GM12878 (cell line): ENCODE measurements at regions not wholly inside any gene's neighbourhood (a gene's known extent, or its start where the extent isn't known, plus 50 kb on each side); places are given as distances from the start of the nearest gene placed in this dataset.

Source experiments
- ATAC-seq: fragments of 200-7000 bp; cut with Tn5 transposase; 3 replicates; pipeline ENCODE4 v1.9.1; 2020; ENCODE audit warnings: mild to moderate bottlenecking, moderate library complexity
- BruUV-seq: library from RNA; stranded (reverse); fragments of 400-500 nt; replicated peaks from 2 replicates; lab custom pipeline; 2021; lab: Mats Ljungman, UMichigan
- CTCF ChIA-PET: fragments of 300-600 bp; sonication (Branson Sonifier 250); formaldehyde crosslinking; extraction: SDS; loops from one replicate; lab custom pipeline; 2021; ENCODE audit warnings: inconsistent platforms; lab: Yijun Ruan, JAX
- POLR2A ChIA-PET: fragments of 350-600 bp; formaldehyde crosslinking; extraction: SDS; loops from one replicate; lab custom pipeline; 2021; ENCODE audit warnings: inconsistent platforms; lab: Charles Lee
- RAD21 ChIA-PET: fragments of 300-600 bp; sonication (Branson Sonifier 250); formaldehyde crosslinking; loops from one replicate; lab custom pipeline; 2023; ENCODE audit warnings: antibody characterized with exemption; ENCODE audit not compliant: unreplicated experiment; lab: Charles Lee
- SMC1A ChIA-PET: fragments of 300-600 bp; sonication (Branson Sonifier 250); formaldehyde crosslinking; loops from one replicate; lab custom pipeline; 2023; ENCODE audit not compliant: unreplicated experiment, uncharacterized antibody; lab: Charles Lee
- DNase-seq: peaks from one replicate; pipeline ENCODE4 v3.0.0-alpha.2; 2011; ENCODE audit warnings: low read depth, low spot score
- FAIRE-seq: peaks from 3 replicates; lab custom pipeline; 2011; peaks lifted over from hg19 to GRCh38; lab: Jason Lieb, UNC
- H2AFZ ChIP-seq: 2 replicates; pipeline ENCODE4 v1.6.0; 2011; ENCODE audit warnings: low read depth, low read length, control low read depth; ENCODE audit not compliant: control insufficient read depth
- H3K27ac ChIP-seq: 2 replicates; pipeline ENCODE4 v1.5.1; 2011; ENCODE audit warnings: control low read depth; ENCODE audit not compliant: control insufficient read depth, insufficient read depth
- H3K27me3 ChIP-seq, 2 experiments: replicated peaks in 1 of 2; 2 replicates each; pipeline versions ENCODE4 v1.6.0 to v1.6.1; 2011; ENCODE audit warnings: low read length in 1 of 2; ENCODE audit not compliant: control insufficient read depth in 2 of 2, insufficient read depth in 2 of 2
- H3K36me3 ChIP-seq, 2 experiments: 2 replicates each; pipeline ENCODE4 v1.5.1; 2011; ENCODE audit warnings: low read length in 1 of 2; ENCODE audit not compliant: control insufficient read depth in 2 of 2, insufficient read depth in 2 of 2
- H3K4me1 ChIP-seq: 2 replicates; pipeline ENCODE4 v1.6.1; 2011; ENCODE audit warnings: mild to moderate bottlenecking, low read length, moderate library complexity, mixed read lengths; ENCODE audit not compliant: control insufficient read depth, insufficient read depth
- H3K4me2 ChIP-seq: 2 replicates; pipeline ENCODE4 v1.6.0; 2011; ENCODE audit warnings: control low read depth; ENCODE audit not compliant: control insufficient read depth, insufficient read depth
- H3K4me3 ChIP-seq: fragments of 200-600 bp; sonication (generic); 2 replicates; pipeline ENCODE4 v1.5.1; 2016
- H3K79me2 ChIP-seq: 2 replicates; pipeline ENCODE4 v1.6.0; 2011; ENCODE audit warnings: low read length; ENCODE audit not compliant: control insufficient read depth, insufficient read depth
- H3K9ac ChIP-seq: 2 replicates; pipeline ENCODE4 v1.8.0; 2011; ENCODE audit warnings: low read length, control low read depth, mixed read lengths; ENCODE audit not compliant: control insufficient read depth, insufficient read depth
- H3K9me3 ChIP-seq: replicated peaks from 3 replicates; pipeline ENCODE4 v1.5.1; 2011; ENCODE audit warnings: mild to moderate bottlenecking, low read length; ENCODE audit not compliant: control insufficient read depth, insufficient read depth
- H4K20me1 ChIP-seq: 2 replicates; pipeline ENCODE4 v1.6.0; 2011; ENCODE audit not compliant: control insufficient read depth, insufficient read depth
- ESRRA ChIP-seq: IDR thresholded peaks from 2 replicates; pipeline ENCODE4 v1.6.1; 2012; ENCODE audit warnings: mild to moderate bottlenecking, low read length, improper control_type of control experiment
- KDM1A ChIP-seq: fragments of 200-600 bp; sonication (generic); IDR thresholded peaks from 2 replicates; pipeline ENCODE4 v1.6.1; 2016; ENCODE audit warnings: borderline replicate concordance
- NR2C1 ChIP-seq: fragments of 450-650 bp; IDR thresholded peaks from 2 replicates; pipeline ENCODE4 v1.6.1; 2017; ENCODE audit warnings: antibody characterized with exemption, mild to moderate bottlenecking, moderate library complexity
- WGBS: methylation state at CpG from one replicate; pipeline ENCODE4 v1.1.6; 2016; ENCODE audit warnings: low lambda C conversion rate; ENCODE audit not compliant: insufficient replicate concordance, insufficient coverage; ENCODE audit errors: missing lambda C conversion rate; 5-methylcytosine and 5-hydroxymethylcytosine counted together
- in situ Hi-C: fragments of 300-500 bp; cut with MboI; formaldehyde crosslinking; loops from 9 replicates; pipeline ENCODE4 v1.14.3; 2018; ENCODE audit warnings: mixed read lengths
- intact Hi-C: fragments of 100-400 bp; cut with micrococcal nuclease; formaldehyde crosslinking; loops from one replicate; pipeline ENCODE4 v1.14.2; 2022; ENCODE audit not compliant: unreplicated experiment
- TF ChIP-seq, protein P1 (sequence below): IDR thresholded peaks from 2 replicates; pipeline ENCODE4 v1.6.1; 2012; ENCODE audit warnings: low read depth, low read length, improper control_type of control experiment
- TF ChIP-seq, protein P2 (sequence below): IDR thresholded peaks from 2 replicates; pipeline ENCODE4 v1.6.1; 2011; ENCODE audit warnings: borderline replicate concordance, low read depth, mild to moderate bottlenecking, moderate library complexity, low read length; ENCODE audit not compliant: insufficient read depth, poor library complexity, severe bottlenecking

DNA sequence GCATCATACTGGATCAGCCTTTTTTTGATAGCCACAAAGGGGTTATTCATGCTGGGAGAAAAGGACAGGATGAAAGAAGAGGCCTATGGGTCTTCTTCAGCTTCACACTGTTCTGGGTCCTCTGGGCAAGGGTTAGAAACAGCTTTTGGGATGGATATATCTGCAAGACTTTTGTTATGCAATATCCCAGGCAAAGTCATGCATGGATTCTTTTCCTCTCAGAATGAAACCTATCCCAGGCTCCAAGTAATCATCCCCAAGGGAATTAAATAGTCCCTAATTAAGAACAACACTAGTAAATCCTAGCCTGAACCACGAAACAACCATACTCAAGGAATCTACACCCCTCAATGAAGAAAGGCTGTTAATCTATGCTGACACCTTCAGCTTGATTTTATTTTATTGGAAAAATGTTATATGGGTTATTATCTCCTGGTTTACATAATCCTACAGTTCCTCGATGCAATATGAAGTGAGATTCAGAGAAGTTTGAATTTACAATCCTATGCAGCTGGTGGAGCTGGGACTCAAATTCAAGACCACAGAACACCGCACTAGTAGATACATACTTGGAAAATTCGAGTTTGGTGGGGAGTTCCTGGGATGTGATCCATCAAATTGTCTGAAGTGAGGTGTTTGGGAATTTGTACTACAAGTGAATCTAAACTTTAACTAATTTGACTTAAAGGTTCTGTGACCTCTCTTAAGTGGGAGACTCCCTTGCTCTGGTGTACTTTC lies 338.6 kb downstream of the TBX15 start:
- DNase-seq, result no peak
- no peak for TF ChIP-seq NR2C1
- TF ChIP-seq, protein P1, sequence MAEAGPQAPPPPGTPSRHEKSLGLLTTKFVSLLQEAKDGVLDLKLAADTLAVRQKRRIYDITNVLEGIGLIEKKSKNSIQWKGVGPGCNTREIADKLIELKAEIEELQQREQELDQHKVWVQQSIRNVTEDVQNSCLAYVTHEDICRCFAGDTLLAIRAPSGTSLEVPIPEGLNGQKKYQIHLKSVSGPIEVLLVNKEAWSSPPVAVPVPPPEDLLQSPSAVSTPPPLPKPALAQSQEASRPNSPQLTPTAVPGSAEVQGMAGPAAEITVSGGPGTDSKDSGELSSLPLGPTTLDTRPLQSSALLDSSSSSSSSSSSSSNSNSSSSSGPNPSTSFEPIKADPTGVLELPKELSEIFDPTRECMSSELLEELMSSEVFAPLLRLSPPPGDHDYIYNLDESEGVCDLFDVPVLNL, result no peak
- TF ChIP-seq KDM1A, result no peak
- no peak for TF ChIP-seq ESRRA
- TF ChIP-seq, protein P2, sequence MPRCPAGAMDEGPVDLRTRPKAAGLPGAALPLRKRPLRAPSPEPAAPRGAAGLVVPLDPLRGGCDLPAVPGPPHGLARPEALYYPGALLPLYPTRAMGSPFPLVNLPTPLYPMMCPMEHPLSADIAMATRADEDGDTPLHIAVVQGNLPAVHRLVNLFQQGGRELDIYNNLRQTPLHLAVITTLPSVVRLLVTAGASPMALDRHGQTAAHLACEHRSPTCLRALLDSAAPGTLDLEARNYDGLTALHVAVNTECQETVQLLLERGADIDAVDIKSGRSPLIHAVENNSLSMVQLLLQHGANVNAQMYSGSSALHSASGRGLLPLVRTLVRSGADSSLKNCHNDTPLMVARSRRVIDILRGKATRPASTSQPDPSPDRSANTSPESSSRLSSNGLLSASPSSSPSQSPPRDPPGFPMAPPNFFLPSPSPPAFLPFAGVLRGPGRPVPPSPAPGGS, result no peak
- TF ChIP-seq, all 136 proteins: peak for 0
- no peaks in the 10 kb centered on the region for H3K79me2 ChIP-seq
- H4K20me1 ChIP-seq, result no peaks in the 10 kb centered on the region
- RAD21 ChIA-PET, result no interaction called here
- FAIRE-seq (no peak), ATAC-seq (no peak)
- BruUV-seq, result no TSS peak
- H3K4me2 ChIP-seq, result no peak overlapping the region
- intact Hi-C loops (no loop called here), in situ Hi-C loops (no loop called here)
- SMC1A ChIA-PET, result interaction anchor here (0.5 kb wide), 1 partner anchor 583 kb away, joined by 3 read pairs; no protein-coding TSS in a partner anchor
- H3K27me3 ChIP-seq, result no peaks in the 10 kb centered on the region
- H2AFZ ChIP-seq, result no peak overlapping the region
- CTCF ChIA-PET, result no interaction called here
- H3K27ac ChIP-seq, result no peak overlapping the region
- POLR2A ChIA-PET, result no interaction called here
- H3K4me1 ChIP-seq, result no peaks in the 10 kb centered on the region
- no peaks in the 10 kb centered on the region for H3K9me3 ChIP-seq
- no peak overlapping the region for H3K4me3 ChIP-seq
- H3K9ac ChIP-seq, result no peak overlapping the region
- H3K36me3 ChIP-seq, result no peaks in the 10 kb centered on the region
- 9% methylated on average over 4 of the region's 4 CpGs for WGBS
